ENCODE measurements at regions not wholly inside any gene's neighbourhood (a gene's known extent, or its start where the extent isn't known, plus 50 kb on each side); places are given as distances from the start of the nearest gene placed in this dataset.
A peak's percentile ranks its signal among the peaks of the same experiment; 100 is the strongest.

DNA sequence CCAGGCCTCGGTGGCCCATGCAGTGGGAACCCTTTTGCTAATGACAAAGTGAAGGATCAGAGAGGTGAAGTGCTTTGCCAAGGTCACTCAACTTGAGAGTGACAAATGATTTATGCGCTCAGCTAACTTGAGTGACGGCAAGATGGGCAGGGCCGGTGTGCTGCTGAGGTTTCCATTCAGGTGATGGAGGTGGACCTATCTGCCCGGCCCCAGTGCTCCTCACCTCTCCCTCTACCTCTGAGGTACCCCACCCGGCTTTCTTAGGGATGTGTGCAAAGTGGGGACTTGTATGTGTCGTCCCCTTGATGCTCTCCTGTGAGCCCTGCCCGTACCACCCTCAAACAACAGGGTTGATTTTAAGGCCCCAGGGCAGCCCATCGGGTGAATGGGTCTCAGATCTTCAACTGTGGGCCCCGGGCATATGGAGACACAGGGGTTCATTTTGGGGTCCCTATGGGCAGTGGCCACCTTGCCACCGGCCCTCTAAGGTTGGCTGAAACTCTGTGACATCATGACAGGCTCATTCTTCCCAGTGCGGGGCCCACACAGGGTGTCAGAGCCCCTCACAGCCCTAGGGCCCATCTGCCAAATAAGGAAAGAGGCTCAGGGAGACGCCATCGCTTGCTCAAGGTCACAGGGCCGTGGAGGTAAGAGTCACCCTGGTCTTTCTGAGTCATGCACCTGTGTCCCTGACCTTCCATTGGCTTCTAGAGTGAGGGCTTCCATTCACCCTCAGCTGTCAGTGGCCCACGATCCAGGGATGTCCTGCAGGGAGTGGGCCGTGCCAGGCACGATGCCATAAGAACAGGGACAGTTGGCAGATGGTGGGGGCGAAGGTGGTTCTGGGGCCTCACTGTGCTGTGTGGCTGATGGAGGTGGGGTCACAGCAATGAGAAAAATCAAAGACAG, 170.6 kb upstream of the MVB12B start (continued):
- no peak for TF ChIP-seq ZNF462 (CRISPR knock-in tag; IDR thresholded peaks at IDR 0.05)

DNA sequence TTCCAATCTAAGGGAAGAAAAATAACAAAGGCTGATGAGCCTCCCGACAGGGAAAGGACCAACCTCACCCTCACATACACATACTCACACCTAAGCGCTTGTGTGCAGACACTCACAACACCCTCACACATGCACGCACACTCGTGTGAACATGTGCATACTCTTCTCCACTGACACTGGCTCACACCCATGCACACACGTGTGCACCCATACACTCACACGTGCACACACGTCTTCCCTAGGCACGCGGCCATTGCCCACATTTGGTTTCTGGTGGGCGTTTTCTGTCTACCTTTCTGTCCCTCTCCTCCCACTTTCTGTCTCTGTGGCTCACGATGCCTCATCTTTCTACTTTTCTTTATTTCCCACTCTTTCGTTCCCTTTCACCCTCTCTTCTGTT, 169.7 kb upstream of the MVB12B start:
- Histone ChIP-seq H2AFZ (peak overlapping the region; percentile 66; the same call in 1 of the 2 replicates), H3K36me3 (ENCODE audit: insufficient read depth) (no peaks in the 10 kb centered on the region), H3K4me1 (ENCODE audit: insufficient read depth) (peaks cover 8% of the 10 kb centered on the region; the same call in 1 of the 2 replicates), H3F3A (replicated peaks; ENCODE audit: low read depth) (no peaks in the 10 kb centered on the region), H4K20me1 (replicated peaks; ENCODE audit: insufficient read depth) (no peaks in the 10 kb centered on the region), H3K4me2 (no peak overlapping the region), H3K4me3 (no peak overlapping the region), H3K79me2 (replicated peaks; ENCODE audit: insufficient read depth) (no peaks in the 10 kb centered on the region), H3K9me2 (ENCODE audit: insufficient read depth) (peaks cover 9% of the 10 kb centered on the region; the same call in 1 of the 2 replicates), H3K27ac (ENCODE audit: low read depth) (no peak overlapping the region), H3K27me3 (ENCODE audit: insufficient read depth) (no peaks in the 10 kb centered on the region)
- no peak overlapping the region for H3K27ac Mint-ChIP-seq
- peaks cover 24% of the 10 kb centered on the region for H3K4me1 Mint-ChIP-seq
- no peak for ATAC-seq
- H3K4me3 Mint-ChIP-seq, result no peak overlapping the region
- no peak for DNase-seq (ENCODE audit: low spot score)
- no peaks in the 10 kb centered on the region for H3K36me3 Mint-ChIP-seq (ENCODE audit: low read depth)
- no peaks in the 10 kb centered on the region for H3K9me3 Mint-ChIP-seq
- peaks cover 12% of the 10 kb centered on the region for H3K27me3 Mint-ChIP-seq (ENCODE audit: insufficient read depth, low read depth, poor library complexity)
- TF ChIP-seq EZH2 (IDR thresholded peaks at IDR 0.05; ENCODE audit: low read depth, unreplicated experiment) (no peak), CTCF (conservative IDR thresholded peaks at IDR 0.05; ENCODE audit: low read depth in 2 of 2) (no peak), ZNF331 (CRISPR knock-in tag; IDR thresholded peaks at IDR 0.05; ENCODE audit: low read depth) (no peak), POLR2AphosphoS5 (IDR thresholded peaks at IDR 0.05; ENCODE audit: low read depth) (no peak), ZNF114 (CRISPR knock-in tag; IDR thresholded peaks at IDR 0.05) (no peak), EZH2phosphoT487 (IDR thresholded peaks at IDR 0.05; ENCODE audit: unreplicated experiment) (no peak), CREB1 (CRISPR knock-in tag; IDR thresholded peaks at IDR 0.05; ENCODE audit: low read depth) (no peak), STAT1 (IDR thresholded peaks at IDR 0.05; ENCODE audit: unreplicated experiment) (no peak)
- TF ChIP-seq, protein P1, sequence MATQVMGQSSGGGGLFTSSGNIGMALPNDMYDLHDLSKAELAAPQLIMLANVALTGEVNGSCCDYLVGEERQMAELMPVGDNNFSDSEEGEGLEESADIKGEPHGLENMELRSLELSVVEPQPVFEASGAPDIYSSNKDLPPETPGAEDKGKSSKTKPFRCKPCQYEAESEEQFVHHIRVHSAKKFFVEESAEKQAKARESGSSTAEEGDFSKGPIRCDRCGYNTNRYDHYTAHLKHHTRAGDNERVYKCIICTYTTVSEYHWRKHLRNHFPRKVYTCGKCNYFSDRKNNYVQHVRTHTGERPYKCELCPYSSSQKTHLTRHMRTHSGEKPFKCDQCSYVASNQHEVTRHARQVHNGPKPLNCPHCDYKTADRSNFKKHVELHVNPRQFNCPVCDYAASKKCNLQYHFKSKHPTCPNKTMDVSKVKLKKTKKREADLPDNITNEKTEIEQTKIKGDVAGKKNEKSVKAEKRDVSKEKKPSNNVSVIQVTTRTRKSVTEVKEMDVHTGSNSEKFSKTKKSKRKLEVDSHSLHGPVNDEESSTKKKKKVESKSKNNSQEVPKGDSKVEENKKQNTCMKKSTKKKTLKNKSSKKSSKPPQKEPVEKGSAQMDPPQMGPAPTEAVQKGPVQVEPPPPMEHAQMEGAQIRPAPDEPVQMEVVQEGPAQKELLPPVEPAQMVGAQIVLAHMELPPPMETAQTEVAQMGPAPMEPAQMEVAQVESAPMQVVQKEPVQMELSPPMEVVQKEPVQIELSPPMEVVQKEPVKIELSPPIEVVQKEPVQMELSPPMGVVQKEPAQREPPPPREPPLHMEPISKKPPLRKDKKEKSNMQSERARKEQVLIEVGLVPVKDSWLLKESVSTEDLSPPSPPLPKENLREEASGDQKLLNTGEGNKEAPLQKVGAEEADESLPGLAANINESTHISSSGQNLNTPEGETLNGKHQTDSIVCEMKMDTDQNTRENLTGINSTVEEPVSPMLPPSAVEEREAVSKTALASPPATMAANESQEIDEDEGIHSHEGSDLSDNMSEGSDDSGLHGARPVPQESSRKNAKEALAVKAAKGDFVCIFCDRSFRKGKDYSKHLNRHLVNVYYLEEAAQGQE (IDR thresholded peaks at IDR 0.05; ENCODE audit: unreplicated experiment), result no peak

Data from GM23338 (cell line).